Stimulated activated CD4-positive, alpha-beta T cell treated with anti-CD3 and anti-CD28 coated beads, Interleukin-4, amount 100 ng/mL, for 4 hours (primary cell): ENCODE measurements at regions not wholly inside any gene's neighbourhood (a gene's known extent, or its start where the extent isn't known, plus 50 kb on each side); places are given as distances from the start of the nearest gene placed in this dataset.
"Not testable (repeated sequence)": the region's sequence is repeated elsewhere in the genome, so short reads cannot be mapped to it uniquely, and the experiment has no call there.

Source experiments
- DNase-seq, 2 experiments: peaks; one replicate each; pipeline ENCODE4 v3.0.0-alpha.2; 2020

- DNase-seq: no peak
Measured at GRCh38 chr11:88061111-88061510, 114.1 kb downstream of the RAB38 start.

- DNase-seq: no peak
Measured at GRCh38 chr11:88059326-88059725, 115.9 kb downstream of the RAB38 start.

GRCh38 chr11:88051396-88051795 is 123.8 kb downstream of the RAB38 start:
- DNase-seq: no peak

- no peak for DNase-seq
Measured at GRCh38 chr11:88050247-88050646, 125.0 kb downstream of the RAB38 start.

GRCh38 chr11:88045288-88045687 is 130.0 kb downstream of the RAB38 start:
- not testable (repeated sequence) for DNase-seq

GRCh38 chr11:88044658-88045057 is 130.6 kb downstream of the RAB38 start:
- not testable (repeated sequence) for DNase-seq

GRCh38 chr11:88043149-88043548 is 132.1 kb downstream of the RAB38 start:
- DNase-seq: no peak

- DNase-seq: no peak
Measured at GRCh38 chr11:88042647-88043046, 132.6 kb downstream of the RAB38 start.

- no peak for DNase-seq
Measured at GRCh38 chr11:88042238-88042637, 133.0 kb downstream of the RAB38 start.

- no peak for DNase-seq
Measured at GRCh38 chr11:88041679-88042078, 133.6 kb downstream of the RAB38 start.

- DNase-seq: no peak
Measured at GRCh38 chr11:88040148-88040496, 135.1 kb downstream of the RAB38 start.

- DNase-seq: no peak
Measured at GRCh38 chr11:88039476-88040147, 135.6 kb downstream of the RAB38 start.

- DNase-seq: no peak
Measured at GRCh38 chr11:88038063-88038462, 137.2 kb downstream of the RAB38 start.

- DNase-seq: no peak
Measured at GRCh38 chr11:88036701-88037100, 138.5 kb downstream of the RAB38 start.

GRCh38 chr11:88035271-88035670 is 140.0 kb downstream of the RAB38 start:
- DNase-seq: no peak

- DNase-seq: no peak
Measured at GRCh38 chr11:88017666-88018065, 157.6 kb downstream of the RAB38 start.

- DNase-seq: peak; percentile 29 to 38
Measured at GRCh38 chr11:88016392-88017170, 158.7 kb downstream of the RAB38 start.

GRCh38 chr11:88015170-88015569 is 160.1 kb downstream of the RAB38 start:
- DNase-seq: no peak

- no peak for DNase-seq
Measured at GRCh38 chr11:88013508-88014065, 161.7 kb downstream of the RAB38 start.

GRCh38 chr11:88012456-88012855 is 162.8 kb downstream of the RAB38 start:
- no peak for DNase-seq

- DNase-seq: no peak
Measured at GRCh38 chr11:87976009-87976408, 199.2 kb downstream of the RAB38 start.

GRCh38 chr11:87974797-87975196 is 200.4 kb downstream of the RAB38 start:
- DNase-seq: no peak

GRCh38 chr11:87972133-87972532 is 203.1 kb downstream of the RAB38 start:
- DNase-seq: no peak

GRCh38 chr11:87971354-87971753 is 203.9 kb downstream of the RAB38 start:
- DNase-seq: no peak
